ENCODE measurements at regions not wholly inside any gene's neighbourhood (a gene's known extent, or its start where the extent isn't known, plus 50 kb on each side); places are given as distances from the start of the nearest gene placed in this dataset.

GRCh38 chr2:220175967-220176366, 548.5 kb downstream of the SLC4A3 start:
- H3K4me3 Mint-ChIP-seq (ENCODE audit: low read depth) = no peak overlapping the region
- H3K36me3 Mint-ChIP-seq (ENCODE audit: insufficient read depth) = no peaks in the 10 kb centered on the region
- no peak for TF ChIP-seq CTCF (IDR thresholded peaks at IDR 0.05; ENCODE audit: unreplicated experiment)
- DNase-seq (ENCODE audit: low spot score, unreplicated experiment) = no peak
- H3K9me3 Mint-ChIP-seq (ENCODE audit: low read depth) = no peaks in the 10 kb centered on the region
- no peak overlapping the region for H3K27ac Mint-ChIP-seq
- no peaks in the 10 kb centered on the region for H3K4me1 Mint-ChIP-seq (ENCODE audit: low read depth)
- no peaks in the 10 kb centered on the region for H3K27me3 Mint-ChIP-seq

GRCh38 chr2:220178991-220179695, 551.7 kb downstream of the SLC4A3 start:
- Mint-ChIP-seq H3K4me1 (ENCODE audit: low read depth) (peaks cover 2% of the 10 kb centered on the region), H3K27ac (no peak overlapping the region), H3K27me3 (no peaks in the 10 kb centered on the region), H3K9me3 (ENCODE audit: low read depth) (no peaks in the 10 kb centered on the region), H3K36me3 (ENCODE audit: insufficient read depth) (no peaks in the 10 kb centered on the region), H3K4me3 (ENCODE audit: low read depth) (no peak overlapping the region)
- no peak for TF ChIP-seq CTCF (IDR thresholded peaks at IDR 0.05; ENCODE audit: unreplicated experiment)
- no peak for DNase-seq (ENCODE audit: low spot score, unreplicated experiment)

GRCh38 chr2:220181165-220181564, 553.7 kb downstream of the SLC4A3 start:
- H3K4me3 Mint-ChIP-seq (ENCODE audit: low read depth) = no peak overlapping the region
- H3K36me3 Mint-ChIP-seq (ENCODE audit: insufficient read depth) = no peaks in the 10 kb centered on the region
- H3K9me3 Mint-ChIP-seq (ENCODE audit: low read depth) = no peaks in the 10 kb centered on the region
- DNase-seq (ENCODE audit: low spot score, unreplicated experiment) = no peak
- TF ChIP-seq CTCF (IDR thresholded peaks at IDR 0.05; ENCODE audit: unreplicated experiment) = no peak
- H3K4me1 Mint-ChIP-seq (ENCODE audit: low read depth) = peaks cover 2% of the 10 kb centered on the region
- no peak overlapping the region for H3K27ac Mint-ChIP-seq
- no peaks in the 10 kb centered on the region for H3K27me3 Mint-ChIP-seq

- Mint-ChIP-seq H3K36me3 (ENCODE audit: insufficient read depth) (no peaks in the 10 kb centered on the region), H3K4me3 (ENCODE audit: low read depth) (no peak overlapping the region), H3K4me1 (ENCODE audit: low read depth) (peaks cover 2% of the 10 kb centered on the region), H3K9me3 (ENCODE audit: low read depth) (no peaks in the 10 kb centered on the region), H3K27ac (no peak overlapping the region), H3K27me3 (no peaks in the 10 kb centered on the region)
- TF ChIP-seq CTCF (IDR thresholded peaks at IDR 0.05; ENCODE audit: unreplicated experiment) = no peak
- no peak for DNase-seq (ENCODE audit: low spot score, unreplicated experiment)
Observed at GRCh38 chr2:220182790-220183189, 555.4 kb downstream of the SLC4A3 start.

- no peak overlapping the region for H3K27ac Mint-ChIP-seq
- H3K9me3 Mint-ChIP-seq (ENCODE audit: low read depth) = peaks cover 8% of the 10 kb centered on the region
- peak; percentile 9 for TF ChIP-seq CTCF (IDR thresholded peaks at IDR 0.05; ENCODE audit: unreplicated experiment)
- no peaks in the 10 kb centered on the region for H3K27me3 Mint-ChIP-seq
- DNase-seq (ENCODE audit: low spot score, unreplicated experiment) = no peak
- H3K36me3 Mint-ChIP-seq (ENCODE audit: insufficient read depth) = no peaks in the 10 kb centered on the region
- peaks cover 7% of the 10 kb centered on the region for H3K4me1 Mint-ChIP-seq (ENCODE audit: low read depth)
- H3K4me3 Mint-ChIP-seq (ENCODE audit: low read depth) = no peak overlapping the region
Observed at GRCh38 chr2:220185766-220186305, 558.4 kb downstream of the SLC4A3 start.
